ENCODE measurements at regions not wholly inside any gene's neighbourhood (a gene's known extent, or its start where the extent isn't known, plus 50 kb on each side); places are given as distances from the start of the nearest gene placed in this dataset.

DNA sequence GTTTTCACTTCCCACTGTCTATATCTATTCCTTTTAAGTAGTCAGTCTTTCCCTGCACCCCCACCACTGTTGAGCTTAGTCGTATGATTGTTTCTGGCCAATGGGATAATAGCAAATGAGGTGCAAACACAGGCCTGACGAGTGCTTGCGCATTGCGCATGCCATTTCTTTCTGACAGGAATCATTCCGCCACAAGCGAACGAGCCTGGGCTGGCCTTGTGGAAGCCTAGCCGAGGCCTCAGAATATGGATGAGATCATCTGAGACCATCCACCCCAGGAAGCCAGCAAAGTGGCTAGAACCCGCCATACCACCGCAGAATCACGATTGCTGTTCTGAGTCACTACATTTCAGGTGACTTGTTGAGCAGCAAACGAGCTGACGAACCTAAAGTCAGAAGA lies 52.2 kb upstream of the PRL start:
- Mint-ChIP-seq H3K27me3 (no peaks in the 10 kb centered on the region), H3K36me3 (no peaks in the 10 kb centered on the region), H3K27ac (no peak overlapping the region), H3K4me1 (no peaks in the 10 kb centered on the region), H3K4me3 (no peak overlapping the region), H3K9me3 (no peaks in the 10 kb centered on the region)
- ATAC-seq (ENCODE audit: low read depth) (no peak), DNase-seq (no peak)
- POLR2A ChIA-PET, result interaction anchor here (0.7 kb wide), 1 partner anchor 1949 kb away, joined by 7 read pairs; no protein-coding TSS in a partner anchor

DNA sequence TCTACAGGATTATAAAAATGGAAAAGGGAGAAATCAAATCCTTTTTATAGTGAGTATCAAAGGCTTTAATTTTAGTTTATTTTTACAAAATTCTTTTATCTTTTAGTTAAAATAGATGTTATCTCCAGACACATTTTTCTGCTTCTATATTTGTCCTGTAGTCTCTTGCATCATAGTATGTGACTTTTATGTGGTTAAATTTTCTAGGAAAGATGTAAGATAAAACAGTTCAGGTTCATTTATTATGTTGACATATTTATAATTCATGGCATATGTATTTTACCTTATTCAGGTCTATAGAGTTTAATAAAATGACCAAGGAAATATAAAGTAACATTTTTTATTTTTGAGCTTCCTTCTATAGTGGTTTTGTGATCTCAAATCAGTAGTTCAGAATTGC lies 52.7 kb upstream of the PRL start:
- POLR2A ChIA-PET, result interaction anchor here (0.7 kb wide), 1 partner anchor 1950 kb away, joined by 7 read pairs; no protein-coding TSS in a partner anchor
- ATAC-seq (ENCODE audit: low read depth) (no peak), DNase-seq (no peak)
- Mint-ChIP-seq H3K4me1 (no peaks in the 10 kb centered on the region), H3K9me3 (no peaks in the 10 kb centered on the region), H3K27ac (no peak overlapping the region), H3K27me3 (no peaks in the 10 kb centered on the region), H3K36me3 (no peaks in the 10 kb centered on the region), H3K4me3 (no peak overlapping the region)

DNA sequence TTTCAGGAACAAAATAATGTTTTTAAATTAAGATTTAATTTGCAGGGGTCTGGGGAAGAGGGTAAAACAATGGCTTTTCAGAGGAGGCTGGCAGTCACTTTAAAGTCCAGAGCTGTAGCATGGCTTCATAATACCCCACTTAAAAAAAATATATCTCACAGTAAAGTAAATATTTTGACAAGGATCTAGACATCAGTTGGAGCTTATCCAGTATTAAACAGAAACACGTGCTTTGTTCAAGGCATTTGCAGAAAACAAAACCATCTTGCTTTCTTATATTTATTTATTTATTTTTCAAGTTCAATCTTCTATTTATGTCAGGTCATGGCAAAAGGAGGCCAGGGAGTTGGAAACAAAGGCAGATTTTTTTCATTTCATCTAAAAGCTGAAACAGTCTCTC lies 53.3 kb upstream of the PRL start:
- POLR2A ChIA-PET, result no interaction called here
- Mint-ChIP-seq H3K9me3 (no peaks in the 10 kb centered on the region), H3K36me3 (no peaks in the 10 kb centered on the region), H3K27me3 (no peaks in the 10 kb centered on the region), H3K4me1 (no peaks in the 10 kb centered on the region), H3K27ac (no peak overlapping the region), H3K4me3 (no peak overlapping the region)
- DNase-seq (no peak), ATAC-seq (ENCODE audit: low read depth) (no peak)

DNA sequence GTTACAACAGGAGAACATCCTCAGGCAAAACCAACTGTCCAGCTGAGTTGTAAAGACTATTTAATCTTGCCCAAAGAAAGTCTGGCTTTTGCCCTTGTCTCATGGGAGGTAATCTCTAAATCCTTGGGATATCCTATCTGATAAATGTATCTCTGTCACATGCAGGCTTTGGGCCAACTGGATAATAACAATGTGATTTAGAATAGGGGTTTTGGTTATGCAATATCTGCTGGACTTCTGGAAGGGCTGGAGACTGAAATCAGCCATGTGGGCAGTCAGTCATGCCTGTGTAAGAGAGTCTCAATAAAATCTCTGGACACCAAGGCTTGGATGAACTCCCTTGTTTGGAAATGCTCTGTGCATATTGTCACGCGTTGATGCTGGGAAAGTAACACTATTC lies 56.3 kb upstream of the PRL start:
- no peaks in the 10 kb centered on the region for H3K4me1 Mint-ChIP-seq

DNA sequence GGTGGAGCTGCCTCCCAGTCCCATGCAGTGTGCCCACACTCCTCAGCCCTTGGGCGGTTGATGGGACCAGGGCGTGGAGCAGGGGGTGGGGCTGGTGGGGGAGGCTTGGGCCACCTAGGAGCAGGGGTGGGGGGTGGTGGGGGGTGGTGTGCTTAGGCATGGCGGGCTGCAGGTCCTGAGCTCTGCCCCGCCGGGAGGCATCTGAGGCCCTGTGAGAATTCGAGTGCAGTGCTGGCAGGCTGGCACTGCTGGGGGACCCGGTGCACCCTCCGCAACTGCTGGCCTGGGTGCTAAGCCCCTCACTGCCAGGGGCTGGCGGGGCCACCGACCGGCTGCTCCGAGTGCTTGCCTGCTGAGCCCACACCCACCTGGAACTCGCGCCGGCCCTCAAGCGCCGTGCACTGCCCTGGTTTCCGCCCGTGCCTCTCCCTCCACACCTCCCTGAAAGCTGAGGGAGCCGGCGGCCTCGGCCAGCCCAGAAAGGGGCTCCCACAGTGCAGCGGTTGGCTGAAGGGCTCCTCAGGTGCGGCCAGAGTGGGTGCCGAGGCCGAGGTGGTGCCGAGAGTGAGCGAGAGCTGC lies 59.6 kb upstream of the PRL start:
- no peaks in the 10 kb centered on the region for H3K9me3 Mint-ChIP-seq
- H3K4me1 Mint-ChIP-seq, result no peaks in the 10 kb centered on the region
- DNase-seq (no peak), ATAC-seq (ENCODE audit: low read depth) (no peak)
- H3K27me3 Mint-ChIP-seq, result peaks cover 2% of the 10 kb centered on the region
- no peak overlapping the region for H3K4me3 Mint-ChIP-seq
- no peak overlapping the region for H3K27ac Mint-ChIP-seq
- POLR2A ChIA-PET, result no interaction called here
- no peaks in the 10 kb centered on the region for H3K36me3 Mint-ChIP-seq

More for the DNA sequence above, 56.3 kb upstream of the PRL start:
- Mint-ChIP-seq H3K27ac (no peak overlapping the region), H3K27me3 (peaks cover 2% of the 10 kb centered on the region), H3K9me3 (no peaks in the 10 kb centered on the region), H3K36me3 (no peaks in the 10 kb centered on the region), H3K4me3 (no peak overlapping the region)
- POLR2A ChIA-PET, result no interaction called here
- ATAC-seq (ENCODE audit: low read depth) (no peak), DNase-seq (no peak)

DNA sequence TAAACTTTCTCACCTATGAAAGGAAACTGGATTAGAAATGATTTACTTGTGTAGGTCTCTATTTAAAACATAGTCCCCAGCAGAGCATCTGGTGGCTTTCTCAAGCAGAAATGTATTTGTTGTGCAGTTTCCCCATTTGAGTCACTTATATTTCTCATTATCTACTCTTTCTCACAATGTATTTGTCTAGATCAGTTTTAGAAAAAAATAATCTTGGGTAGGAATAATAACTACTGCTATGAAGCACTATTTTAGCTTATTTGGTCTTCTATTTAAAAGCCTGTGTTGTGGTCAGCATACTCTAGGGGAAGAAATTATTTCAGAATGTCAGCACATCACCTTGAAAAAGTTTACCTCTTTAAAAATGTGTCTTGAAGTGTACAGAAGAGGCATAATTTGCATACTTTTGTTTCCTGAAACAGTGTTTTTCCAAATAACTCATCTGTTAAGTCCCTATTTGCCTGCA lies 60.9 kb upstream of the PRL start:
- H3K36me3 Mint-ChIP-seq, result no peaks in the 10 kb centered on the region
- POLR2A ChIA-PET, result no interaction called here
- H3K4me3 Mint-ChIP-seq, result no peak overlapping the region
- no peak overlapping the region for H3K27ac Mint-ChIP-seq
- H3K27me3 Mint-ChIP-seq, result peaks cover 2% of the 10 kb centered on the region
- ATAC-seq (ENCODE audit: low read depth) (no peak), DNase-seq (no peak)
- H3K4me1 Mint-ChIP-seq, result no peaks in the 10 kb centered on the region
- H3K9me3 Mint-ChIP-seq, result no peaks in the 10 kb centered on the region

DNA sequence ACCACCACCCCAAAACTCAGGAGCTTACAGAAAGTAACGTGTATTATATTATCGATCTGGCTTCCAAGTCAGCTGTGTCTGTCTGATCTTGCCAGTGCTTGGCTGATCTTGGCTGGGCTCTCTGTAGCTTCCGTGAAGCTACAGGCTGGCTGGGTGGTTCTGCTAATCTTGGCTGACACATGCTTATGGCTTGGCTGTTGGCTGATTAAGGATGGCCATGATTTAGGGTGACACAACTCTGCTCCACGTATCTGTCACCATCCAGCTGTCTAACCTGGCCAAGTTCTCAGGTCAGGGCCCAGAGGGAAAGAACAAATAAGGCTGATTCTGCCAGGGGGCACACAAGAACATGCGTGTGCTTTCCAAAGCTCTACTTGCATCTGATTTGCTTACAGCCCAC lies 64.7 kb upstream of the PRL start:
- Mint-ChIP-seq H3K9me3 (no peaks in the 10 kb centered on the region), H3K4me1 (no peaks in the 10 kb centered on the region), H3K36me3 (no peaks in the 10 kb centered on the region), H3K27ac (no peak overlapping the region), H3K4me3 (no peak overlapping the region), H3K27me3 (peaks cover 2% of the 10 kb centered on the region)
- POLR2A ChIA-PET, result no interaction called here
- DNase-seq, result no peak
- ATAC-seq (ENCODE audit: low read depth), result no peak

DNA sequence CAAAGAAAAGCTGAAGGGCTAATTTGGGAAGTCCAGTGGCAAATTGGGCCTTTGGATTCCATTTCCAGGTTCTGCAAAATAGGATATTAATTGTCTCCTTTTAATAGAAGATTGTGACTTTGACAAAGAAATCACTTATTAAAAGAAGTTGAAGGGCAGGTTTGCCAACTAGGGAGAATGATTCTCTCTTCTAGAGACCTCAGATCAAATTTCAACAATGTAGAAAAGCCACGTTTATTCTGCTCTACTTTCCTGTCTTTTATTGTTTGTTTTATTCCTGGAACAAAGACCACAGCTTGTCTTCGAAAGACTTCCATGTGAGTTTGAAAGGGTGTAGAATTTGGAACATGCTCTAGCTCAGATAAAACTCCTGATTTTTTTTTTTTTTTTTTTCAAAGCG lies 65.5 kb upstream of the PRL start:
- no peak overlapping the region for H3K27ac Mint-ChIP-seq
- H3K36me3 Mint-ChIP-seq, result no peaks in the 10 kb centered on the region
- ATAC-seq (ENCODE audit: low read depth) (no peak), DNase-seq (no peak)
- POLR2A ChIA-PET, result no interaction called here
- no peaks in the 10 kb centered on the region for H3K9me3 Mint-ChIP-seq
- H3K4me3 Mint-ChIP-seq, result no peak overlapping the region
- no peaks in the 10 kb centered on the region for H3K4me1 Mint-ChIP-seq
- no peaks in the 10 kb centered on the region for H3K27me3 Mint-ChIP-seq

DNA sequence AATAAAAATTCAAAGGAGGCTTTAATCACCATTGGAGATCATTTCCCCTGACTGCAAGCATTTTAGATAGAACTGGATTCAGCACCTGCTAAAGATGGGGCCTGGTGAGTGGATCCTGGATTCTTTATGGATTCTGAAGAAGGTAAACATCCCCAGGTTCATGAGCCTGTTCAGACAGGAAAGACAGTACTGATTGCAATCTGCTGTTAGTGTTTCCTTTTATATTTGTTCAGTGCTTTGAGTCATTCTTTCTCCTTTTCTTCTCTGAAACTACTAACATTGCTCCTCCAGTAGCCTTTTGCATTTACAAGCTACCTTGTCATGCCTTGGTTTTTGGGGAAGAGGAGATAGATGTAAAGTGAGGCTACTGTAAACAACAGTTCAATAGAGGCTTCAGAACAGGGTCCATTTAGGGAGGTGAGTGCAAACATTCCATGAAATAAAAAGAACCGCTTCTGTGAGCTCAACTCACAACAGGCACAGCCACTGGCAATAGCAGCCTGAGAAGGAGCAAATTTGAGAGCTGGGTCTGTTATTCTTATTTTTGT lies 66.4 kb upstream of the PRL start:
- H3K4me3 Mint-ChIP-seq, result no peak overlapping the region
- H3K27me3 Mint-ChIP-seq, result no peaks in the 10 kb centered on the region
- ATAC-seq (ENCODE audit: low read depth), result no peak
- DNase-seq, result no peak
- H3K36me3 Mint-ChIP-seq, result no peaks in the 10 kb centered on the region
- POLR2A ChIA-PET, result no interaction called here
- H3K27ac Mint-ChIP-seq, result no peak overlapping the region
- no peaks in the 10 kb centered on the region for H3K4me1 Mint-ChIP-seq
- H3K9me3 Mint-ChIP-seq, result no peaks in the 10 kb centered on the region

DNA sequence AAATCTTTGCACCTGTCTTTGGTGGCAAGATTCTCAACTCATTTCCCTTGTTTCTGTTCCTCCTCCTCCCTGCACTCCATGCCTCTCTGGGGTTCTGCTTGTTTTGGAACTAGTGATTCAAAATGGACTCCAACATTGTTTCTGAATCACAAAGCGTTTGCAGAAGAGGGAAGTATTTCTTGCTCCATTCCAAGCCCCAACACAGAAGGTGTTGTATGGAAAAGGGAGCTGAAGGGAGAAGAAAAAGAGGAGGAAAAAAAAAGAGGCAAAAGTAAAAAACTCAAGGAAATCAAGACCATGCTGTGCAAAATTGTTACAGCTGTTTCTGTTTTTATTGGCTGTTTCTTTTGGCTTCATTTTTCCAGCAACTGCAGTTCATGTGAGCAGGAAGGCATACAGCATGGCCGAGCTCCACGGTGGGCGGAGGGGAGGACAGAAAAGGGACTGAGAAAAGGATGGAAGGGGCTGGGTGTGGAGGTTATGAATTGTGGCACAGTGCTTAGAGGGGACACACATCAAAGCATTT lies 66.9 kb upstream of the PRL start:
- POLR2A ChIA-PET, result no interaction called here
- H3K9me3 Mint-ChIP-seq, result no peaks in the 10 kb centered on the region
- no peaks in the 10 kb centered on the region for H3K36me3 Mint-ChIP-seq
- H3K4me1 Mint-ChIP-seq, result no peaks in the 10 kb centered on the region
- DNase-seq, result no peak
- ATAC-seq (ENCODE audit: low read depth), result no peak
- no peak overlapping the region for H3K27ac Mint-ChIP-seq
- no peak overlapping the region for H3K4me3 Mint-ChIP-seq
- H3K27me3 Mint-ChIP-seq, result no peaks in the 10 kb centered on the region

DNA sequence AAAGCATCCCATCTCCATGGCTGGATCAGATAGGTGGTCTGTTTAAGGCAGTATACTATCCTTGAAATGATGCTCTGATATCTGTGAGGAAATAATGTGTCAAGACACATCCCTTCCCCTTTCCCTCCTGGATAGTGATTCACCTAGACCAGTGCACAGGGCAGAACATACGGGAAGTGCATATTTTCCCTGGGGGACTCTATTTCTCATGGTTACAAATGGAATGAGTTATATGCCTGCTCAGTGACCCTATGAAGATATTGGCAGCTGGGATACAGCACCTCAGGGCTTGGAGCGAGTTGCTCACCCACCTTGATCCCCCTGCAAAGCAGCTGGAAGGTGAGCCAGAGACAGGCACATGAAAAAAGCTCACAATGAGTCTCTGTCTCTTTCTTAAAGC lies 67.5 kb upstream of the PRL start:
- no peaks in the 10 kb centered on the region for H3K4me1 Mint-ChIP-seq
- no peak overlapping the region for H3K27ac Mint-ChIP-seq
- H3K9me3 Mint-ChIP-seq, result peaks cover 2% of the 10 kb centered on the region
- no peak for ATAC-seq (ENCODE audit: low read depth)
- H3K36me3 Mint-ChIP-seq, result no peaks in the 10 kb centered on the region
- no peak for DNase-seq
- no peak overlapping the region for H3K4me3 Mint-ChIP-seq
- no peaks in the 10 kb centered on the region for H3K27me3 Mint-ChIP-seq
- POLR2A ChIA-PET, result no interaction called here

DNA sequence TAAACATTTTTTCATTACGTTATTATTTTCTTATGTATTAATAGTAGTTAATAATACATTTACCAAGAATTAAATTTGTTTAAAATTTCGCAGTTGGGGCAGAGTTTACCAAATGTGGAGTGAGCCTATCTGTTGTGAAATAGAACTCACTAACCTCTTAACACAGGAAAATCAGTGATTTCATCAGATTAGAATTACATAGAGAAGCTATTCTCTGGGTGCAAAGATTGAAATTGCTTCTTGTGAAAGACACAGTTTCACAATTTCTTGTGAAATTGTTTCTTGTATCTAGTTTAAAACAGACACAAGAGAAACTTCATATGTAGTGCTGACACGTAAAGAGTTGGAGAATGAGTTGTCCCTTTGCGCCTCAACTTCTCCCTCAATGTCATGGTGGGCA lies 69.4 kb upstream of the PRL start:
- DNase-seq (no peak), ATAC-seq (ENCODE audit: low read depth) (no peak)
- Mint-ChIP-seq H3K4me3 (no peak overlapping the region), H3K9me3 (peaks cover 5% of the 10 kb centered on the region), H3K36me3 (no peaks in the 10 kb centered on the region), H3K27ac (no peak overlapping the region), H3K27me3 (no peaks in the 10 kb centered on the region), H3K4me1 (no peaks in the 10 kb centered on the region)
- POLR2A ChIA-PET, result no interaction called here

DNA sequence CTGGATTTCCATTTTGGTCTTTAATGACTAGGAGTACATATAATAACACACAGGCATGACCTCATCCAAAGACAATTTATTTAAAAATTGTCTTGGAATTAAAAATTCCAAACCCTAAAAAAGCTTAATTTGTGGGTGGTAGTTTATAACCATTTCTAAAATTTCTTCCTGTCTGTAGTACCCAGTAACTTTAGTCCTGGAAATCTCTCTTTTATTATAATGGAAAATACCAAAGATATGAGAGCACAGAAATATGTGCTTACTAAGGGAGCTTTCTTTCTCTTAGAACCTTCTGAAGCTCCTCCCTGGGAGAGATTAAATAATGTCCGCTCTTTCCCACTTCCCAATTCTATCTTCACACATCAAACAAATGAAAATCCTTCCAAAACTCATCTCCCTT lies 70.5 kb upstream of the PRL start:
- ATAC-seq (ENCODE audit: low read depth) (no peak), DNase-seq (no peak)
- no peaks in the 10 kb centered on the region for H3K36me3 Mint-ChIP-seq
- no peak overlapping the region for H3K27ac Mint-ChIP-seq
- no peaks in the 10 kb centered on the region for H3K27me3 Mint-ChIP-seq
- POLR2A ChIA-PET, result no interaction called here
- H3K4me1 Mint-ChIP-seq, result no peaks in the 10 kb centered on the region
- peaks cover 5% of the 10 kb centered on the region for H3K9me3 Mint-ChIP-seq
- no peak overlapping the region for H3K4me3 Mint-ChIP-seq

DNA sequence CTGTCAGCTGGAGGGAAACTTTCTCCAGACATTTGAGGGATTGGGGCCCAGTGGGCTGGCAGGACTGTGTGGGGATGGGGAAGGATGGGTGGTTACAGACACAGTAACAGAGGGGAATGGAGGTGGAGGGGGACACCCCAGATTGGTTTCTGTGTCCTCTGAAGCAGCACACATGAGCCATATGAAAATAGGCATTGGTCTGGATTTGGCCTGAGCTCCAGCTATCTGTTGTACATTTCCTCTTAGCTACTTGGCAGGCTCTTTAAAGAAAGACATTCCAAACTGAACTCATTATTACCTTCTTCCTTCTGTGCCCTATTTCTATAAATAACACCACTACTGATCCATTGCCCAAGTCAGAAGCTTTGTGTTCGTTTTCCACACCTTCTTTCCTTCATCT lies 72.0 kb upstream of the PRL start:
- Mint-ChIP-seq H3K36me3 (no peaks in the 10 kb centered on the region), H3K27me3 (no peaks in the 10 kb centered on the region), H3K27ac (no peak overlapping the region), H3K4me3 (no peak overlapping the region), H3K9me3 (peaks cover 5% of the 10 kb centered on the region), H3K4me1 (no peaks in the 10 kb centered on the region)
- ATAC-seq (ENCODE audit: low read depth), result no peak
- POLR2A ChIA-PET, result no interaction called here
- no peak for DNase-seq
